NCI-H187 (cell line): ENCODE measurements at regions not wholly inside any gene's neighbourhood (a gene's known extent, or its start where the extent isn't known, plus 50 kb on each side); places are given as distances from the start of the nearest gene placed in this dataset.
"Not testable (repeated sequence)": the region's sequence is repeated elsewhere in the genome, so short reads cannot be mapped to it uniquely, and the experiment has no call there.

Experiments used
- DNase-seq, 2 experiments: peaks; one replicate each; lab custom pipeline; 2025; lab: John Stamatoyannopoulos, UW

- no peak for DNase-seq
Measured at GRCh38 chr4:72677265-72677664, 108.2 kb upstream of the ADAMTS3 start.

GRCh38 chr4:72671980-72672379 lies 103.0 kb upstream of the ADAMTS3 start:
- no peak for DNase-seq

- DNase-seq = no peak
Measured at GRCh38 chr4:72670521-72670920, 101.5 kb upstream of the ADAMTS3 start.

- DNase-seq = no peak
Measured at GRCh38 chr4:72666910-72667309, 97.9 kb upstream of the ADAMTS3 start.

GRCh38 chr4:72665171-72665968 lies 96.3 kb upstream of the ADAMTS3 start:
- DNase-seq = no peak

GRCh38 chr4:72663828-72664227 lies 94.8 kb upstream of the ADAMTS3 start:
- no peak for DNase-seq

GRCh38 chr4:72661830-72662229 lies 92.8 kb upstream of the ADAMTS3 start:
- no peak for DNase-seq

- no peak for DNase-seq
Measured at GRCh38 chr4:72641611-72642010, 72.6 kb upstream of the ADAMTS3 start.

GRCh38 chr4:72636866-72637265 lies 67.8 kb upstream of the ADAMTS3 start:
- DNase-seq = not testable (repeated sequence)

- DNase-seq = not testable (repeated sequence)
Measured at GRCh38 chr4:72635931-72636330, 66.9 kb upstream of the ADAMTS3 start.

GRCh38 chr4:72632253-72632652 lies 63.2 kb upstream of the ADAMTS3 start:
- DNase-seq = not testable (repeated sequence)

GRCh38 chr4:72631296-72631695 lies 62.3 kb upstream of the ADAMTS3 start:
- DNase-seq = no peak

GRCh38 chr4:72629540-72629939 lies 60.5 kb upstream of the ADAMTS3 start:
- no peak for DNase-seq

GRCh38 chr4:72627723-72628122 lies 58.7 kb upstream of the ADAMTS3 start:
- no peak for DNase-seq
